ENCODE measurements at regions not wholly inside any gene's neighbourhood (a gene's known extent, or its start where the extent isn't known, plus 50 kb on each side); places are given as distances from the start of the nearest gene placed in this dataset.

- Mint-ChIP-seq H3K27me3 (peaks cover 4% of the 10 kb centered on the region), H3K4me3 (no peak overlapping the region), H3K9me3 (ENCODE audit: insufficient read depth) (no peaks in the 10 kb centered on the region), H3K4me1 (no peaks in the 10 kb centered on the region), H3K27ac (no peak overlapping the region)
- H3K4me2 ChIP-seq (replicated peaks; ENCODE audit: low read depth, low read length, poor library complexity, severe bottlenecking): no peak overlapping the region
- intact Hi-C loops (cut with micrococcal nuclease): no loop called here
- H4K20me1 ChIP-seq (ENCODE audit: control insufficient read depth, insufficient read depth, low read length, poor library complexity, severe bottlenecking): no peaks in the 10 kb centered on the region
- TF ChIP-seq CTCF (IDR thresholded peaks at IDR 0.05) (no peak), EZH2 (IDR thresholded peaks at IDR 0.05; ENCODE audit: borderline replicate concordance, insufficient read depth, low read depth, low read length, poor library complexity, severe bottlenecking) (no peak)
- no peak overlapping the region for H3K4me3 ChIP-seq (ENCODE audit: control extremely low read depth in 1 of 5, extremely low read depth in 1 of 5, insufficient read depth in 1 of 5, low read depth in 2 of 5, low read length in 4 of 5)
- no peaks in the 10 kb centered on the region for H3K36me3 ChIP-seq (replicated peaks in 1 of 2; ENCODE audit: control extremely low read depth in 1 of 2, control insufficient read depth in 1 of 2, extremely low read depth in 1 of 2, insufficient read depth in 2 of 2, low read length in 1 of 2)
- no peaks in the 10 kb centered on the region for H3K4me1 ChIP-seq (ENCODE audit: control insufficient read depth in 2 of 2, insufficient read depth in 2 of 2, low read length in 2 of 2)
- H3K27me3 ChIP-seq (replicated peaks in 1 of 4; ENCODE audit: control extremely low read depth in 1 of 4, control insufficient read depth in 3 of 4, insufficient read depth in 4 of 4, low read length in 3 of 4): no peaks in the 10 kb centered on the region
- ChIA-PET POLR2A (no interaction called here), CTCF (no interaction called here)
- 38% methylated on average over 4 of the region's 5 CpGs for WGBS (ENCODE audit: insufficient coverage)
- no peak overlapping the region for H3K9ac ChIP-seq (ENCODE audit: low read length)
- H3K9me3 ChIP-seq (ENCODE audit: control extremely low read depth in 1 of 3, control insufficient read depth in 2 of 3, insufficient read depth in 1 of 3, low read length in 2 of 3): no peaks in the 10 kb centered on the region
- no peak for DNase-seq
- H2AFZ ChIP-seq (ENCODE audit: insufficient read depth, low read depth, low read length, poor library complexity, severe bottlenecking): no peak overlapping the region
- no peak for ATAC-seq (ENCODE audit: low read depth)
- no peak overlapping the region for H3K27ac ChIP-seq (ENCODE audit: low read length in 2 of 2)
- H3K79me2 ChIP-seq (ENCODE audit: control insufficient read depth, insufficient read depth, low read length): no peaks in the 10 kb centered on the region
These were observed 71.0 kb downstream of the CD2 start for GRCh38 chr1:116825207-116825719.

GRCh38 chr1:116825720-116826438, 71.6 kb downstream of the CD2 start:
- intact Hi-C loops (cut with micrococcal nuclease): no loop called here
- no peaks in the 10 kb centered on the region for H3K79me2 ChIP-seq (ENCODE audit: control insufficient read depth, insufficient read depth, low read length)
- ChIA-PET POLR2A (no interaction called here), CTCF (no interaction called here)
- no peaks in the 10 kb centered on the region for H3K36me3 ChIP-seq (replicated peaks in 1 of 2; ENCODE audit: control extremely low read depth in 1 of 2, control insufficient read depth in 1 of 2, extremely low read depth in 1 of 2, insufficient read depth in 2 of 2, low read length in 1 of 2)
- 95% methylated on average over 7 of the region's 10 CpGs for WGBS (ENCODE audit: insufficient coverage)
- H3K9me3 ChIP-seq (ENCODE audit: control extremely low read depth in 1 of 3, control insufficient read depth in 2 of 3, insufficient read depth in 1 of 3, low read length in 2 of 3): no peaks in the 10 kb centered on the region
- no peaks in the 10 kb centered on the region for H4K20me1 ChIP-seq (ENCODE audit: control insufficient read depth, insufficient read depth, low read length, poor library complexity, severe bottlenecking)
- no peak overlapping the region for H3K4me2 ChIP-seq (replicated peaks; ENCODE audit: low read depth, low read length, poor library complexity, severe bottlenecking)
- Mint-ChIP-seq H3K4me1 (no peaks in the 10 kb centered on the region), H3K27me3 (peaks cover 4% of the 10 kb centered on the region), H3K9me3 (ENCODE audit: insufficient read depth) (no peaks in the 10 kb centered on the region), H3K27ac (no peak overlapping the region), H3K4me3 (no peak overlapping the region)
- H3K27me3 ChIP-seq (replicated peaks in 1 of 4; ENCODE audit: control extremely low read depth in 1 of 4, control insufficient read depth in 3 of 4, insufficient read depth in 4 of 4, low read length in 3 of 4): no peaks in the 10 kb centered on the region
- no peak overlapping the region for H3K27ac ChIP-seq (ENCODE audit: low read length in 2 of 2)
- no peak overlapping the region for H3K4me3 ChIP-seq (ENCODE audit: control extremely low read depth in 1 of 5, extremely low read depth in 1 of 5, insufficient read depth in 1 of 5, low read depth in 2 of 5, low read length in 4 of 5)
- ATAC-seq (ENCODE audit: low read depth) (no peak), DNase-seq (no peak)
- H3K9ac ChIP-seq (ENCODE audit: low read length): no peak overlapping the region
- TF ChIP-seq EZH2 (IDR thresholded peaks at IDR 0.05; ENCODE audit: borderline replicate concordance, insufficient read depth, low read depth, low read length, poor library complexity, severe bottlenecking) (no peak), CTCF (IDR thresholded peaks at IDR 0.05) (no peak)
- no peak overlapping the region for H2AFZ ChIP-seq (ENCODE audit: insufficient read depth, low read depth, low read length, poor library complexity, severe bottlenecking)
- H3K4me1 ChIP-seq (ENCODE audit: control insufficient read depth in 2 of 2, insufficient read depth in 2 of 2, low read length in 2 of 2): no peaks in the 10 kb centered on the region
